GM12873 (cell line): ENCODE measurements at regions not wholly inside any gene's neighbourhood (a gene's known extent, or its start where the extent isn't known, plus 50 kb on each side); places are given as distances from the start of the nearest gene placed in this dataset.

Experiments
- TF ChIP-seq, protein P1 (sequence below): IDR thresholded peaks from 2 replicates; pipeline ENCODE4 v1.5.1; 2012; ENCODE audit warnings: low read depth, mild to moderate bottlenecking, moderate library complexity, low read length, control low read depth; ENCODE audit not compliant: insufficient read depth; ENCODE audit errors: missing control alignments

DNA sequence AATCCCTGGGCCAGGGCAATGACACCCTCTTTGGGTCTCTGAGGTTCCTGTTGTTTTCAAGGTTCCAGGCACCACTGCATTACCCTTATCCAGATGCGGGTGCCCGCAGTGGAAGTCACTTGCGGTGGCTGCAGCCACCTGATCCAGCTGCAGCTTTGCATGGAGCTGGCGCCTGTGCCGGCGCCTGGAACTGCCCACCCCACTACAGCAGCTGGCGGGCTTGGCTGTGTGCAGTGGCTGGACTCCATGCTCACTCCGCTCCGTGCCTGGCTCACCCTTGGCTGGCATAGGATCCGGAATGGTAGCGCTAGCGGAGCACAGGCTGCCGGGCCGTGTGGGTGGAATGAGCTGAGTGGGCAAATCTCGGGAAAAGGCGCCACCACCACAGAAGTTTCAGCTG is 832.6 kb upstream of the CADM2 start:
- TF ChIP-seq, protein P1, sequence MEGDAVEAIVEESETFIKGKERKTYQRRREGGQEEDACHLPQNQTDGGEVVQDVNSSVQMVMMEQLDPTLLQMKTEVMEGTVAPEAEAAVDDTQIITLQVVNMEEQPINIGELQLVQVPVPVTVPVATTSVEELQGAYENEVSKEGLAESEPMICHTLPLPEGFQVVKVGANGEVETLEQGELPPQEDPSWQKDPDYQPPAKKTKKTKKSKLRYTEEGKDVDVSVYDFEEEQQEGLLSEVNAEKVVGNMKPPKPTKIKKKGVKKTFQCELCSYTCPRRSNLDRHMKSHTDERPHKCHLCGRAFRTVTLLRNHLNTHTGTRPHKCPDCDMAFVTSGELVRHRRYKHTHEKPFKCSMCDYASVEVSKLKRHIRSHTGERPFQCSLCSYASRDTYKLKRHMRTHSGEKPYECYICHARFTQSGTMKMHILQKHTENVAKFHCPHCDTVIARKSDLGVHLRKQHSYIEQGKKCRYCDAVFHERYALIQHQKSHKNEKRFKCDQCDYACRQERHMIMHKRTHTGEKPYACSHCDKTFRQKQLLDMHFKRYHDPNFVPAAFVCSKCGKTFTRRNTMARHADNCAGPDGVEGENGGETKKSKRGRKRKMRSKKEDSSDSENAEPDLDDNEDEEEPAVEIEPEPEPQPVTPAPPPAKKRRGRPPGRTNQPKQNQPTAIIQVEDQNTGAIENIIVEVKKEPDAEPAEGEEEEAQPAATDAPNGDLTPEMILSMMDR, result no peak

DNA sequence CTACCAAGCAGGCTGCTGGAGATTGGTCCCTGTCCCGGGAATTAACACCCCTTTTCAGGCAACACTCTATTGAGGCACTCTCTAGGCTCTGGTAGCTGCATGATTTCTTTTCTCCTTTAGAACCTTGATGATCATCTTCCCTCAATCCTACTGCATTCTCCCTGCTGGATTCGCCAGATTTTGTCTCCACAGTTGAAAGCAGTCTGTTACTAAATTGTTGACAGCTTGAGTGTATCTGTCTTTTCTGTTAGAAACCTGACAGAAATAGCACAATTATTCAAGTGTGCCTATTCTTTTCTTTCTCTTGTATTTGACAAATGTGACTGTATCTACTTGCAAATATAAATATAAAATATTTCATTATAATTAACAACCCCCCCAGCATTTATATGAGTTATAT is 830.8 kb upstream of the CADM2 start:
- TF ChIP-seq, protein P1, result no peak

DNA sequence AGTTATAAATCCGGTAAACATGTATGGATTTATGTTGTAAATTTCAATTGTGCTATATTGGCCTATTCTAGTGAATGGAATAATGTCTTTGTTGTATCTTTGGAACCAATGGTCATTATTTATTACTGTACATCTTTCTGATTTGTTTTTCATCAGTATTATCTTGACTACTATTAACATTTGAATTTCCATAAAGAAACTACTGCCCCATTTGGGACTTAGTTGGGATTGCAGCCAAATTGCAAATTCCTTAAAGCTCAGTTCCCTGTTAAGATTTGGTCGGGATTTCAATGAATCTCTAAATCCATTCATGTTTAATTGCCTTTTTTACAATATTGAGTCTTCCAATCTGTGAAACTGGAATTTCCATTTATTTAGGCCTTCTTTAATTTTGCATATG is 822.4 kb upstream of the CADM2 start:
- TF ChIP-seq, protein P1, result no peak

DNA sequence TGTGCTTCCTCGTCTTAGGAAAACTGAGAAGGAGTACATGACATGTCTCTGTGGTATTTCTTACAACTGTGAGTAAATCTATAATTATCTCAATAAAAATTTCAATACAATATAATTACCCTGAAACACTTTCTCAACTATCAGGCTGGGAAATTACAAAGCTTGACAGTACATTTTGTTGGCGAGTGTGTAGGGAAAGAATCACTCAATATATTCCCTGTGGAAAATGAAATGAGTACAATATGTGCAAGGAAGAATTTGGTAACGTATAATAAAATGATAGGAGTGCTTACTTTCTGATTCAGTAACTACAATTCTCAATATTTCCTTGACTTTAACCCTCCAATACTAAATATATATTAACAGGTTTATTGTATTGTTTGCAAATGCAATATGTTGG is 818.2 kb upstream of the CADM2 start:
- TF ChIP-seq, protein P1, result no peak

DNA sequence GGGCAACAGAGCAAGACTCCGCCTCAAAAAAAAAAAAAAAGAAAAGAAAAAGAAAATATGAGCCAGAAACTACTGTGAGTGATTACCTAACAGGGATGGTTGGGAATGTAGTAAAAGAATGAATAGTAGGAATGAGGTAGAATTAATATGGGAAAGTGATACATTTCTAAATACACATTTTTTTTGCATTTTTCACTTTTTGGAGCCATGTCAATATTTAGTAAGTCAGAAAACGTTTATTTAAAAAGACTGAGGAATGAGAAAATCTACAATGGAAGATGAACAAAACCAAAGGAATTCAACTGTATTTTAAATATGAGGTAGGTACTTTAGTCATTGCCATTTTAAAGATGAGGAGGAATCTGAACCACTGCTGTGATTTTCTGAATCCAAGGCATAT is 817.2 kb upstream of the CADM2 start:
- TF ChIP-seq, protein P1, result no peak

DNA sequence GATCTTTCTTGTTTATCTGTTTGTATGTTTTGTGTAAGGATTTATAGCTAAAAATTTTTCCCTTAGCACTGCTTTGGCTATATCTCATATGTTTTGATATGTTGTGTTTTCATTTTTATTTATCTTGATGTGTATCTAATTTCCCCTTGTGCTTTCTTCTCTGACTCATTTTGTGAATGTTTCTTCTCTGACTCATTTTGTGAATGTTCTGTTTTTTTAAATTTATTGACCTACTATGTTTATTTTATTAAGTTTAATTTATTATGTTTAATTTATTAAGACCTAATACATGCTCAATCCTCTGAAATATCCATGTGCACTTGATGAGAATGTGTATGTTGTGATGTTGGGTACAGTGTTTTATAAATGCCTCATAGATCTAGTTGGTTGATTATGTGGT is 793.5 kb upstream of the CADM2 start:
- TF ChIP-seq, protein P1, result no peak

DNA sequence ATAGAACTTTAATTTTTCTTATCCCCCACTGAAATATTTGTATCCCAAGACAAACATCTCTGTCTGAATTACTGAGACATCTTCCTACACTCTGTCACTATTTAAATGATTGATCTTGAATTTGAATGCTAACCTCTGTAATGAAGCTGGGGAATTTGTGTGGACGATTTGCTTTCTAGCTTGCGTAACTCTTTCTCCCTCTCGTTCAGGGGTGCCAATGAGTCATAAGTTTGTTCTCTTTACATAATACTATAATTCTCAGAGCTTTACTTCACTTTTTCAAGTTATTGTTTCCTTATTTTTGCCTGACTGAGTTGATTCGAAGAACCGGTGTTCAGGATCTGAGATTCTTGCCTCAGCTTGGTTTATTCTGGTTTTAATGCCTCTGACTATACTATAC is 783.3 kb upstream of the CADM2 start:
- TF ChIP-seq, protein P1, result no peak

DNA sequence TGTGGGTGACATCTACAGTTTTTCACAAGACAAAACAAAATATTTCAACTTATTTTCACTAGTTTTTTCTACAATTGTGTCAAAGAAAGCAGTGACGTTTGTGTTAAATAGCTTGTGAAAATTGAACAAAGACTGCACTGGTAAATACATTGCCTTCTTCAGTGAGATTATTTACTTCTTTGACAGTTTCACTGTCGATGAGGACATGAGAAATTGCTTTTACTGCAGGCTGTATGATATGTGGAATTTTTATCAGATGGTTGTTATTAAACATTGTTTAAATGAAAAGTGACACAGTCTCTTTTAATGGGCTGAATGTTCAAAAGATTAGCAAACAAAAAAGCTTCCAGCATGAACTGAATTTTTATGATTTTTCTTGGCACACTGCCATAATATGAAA is 773.9 kb upstream of the CADM2 start:
- TF ChIP-seq, protein P1, result no peak
